Mucosa of gallbladder (tissue), 1 donor: ENCODE measurements at regions not wholly inside any gene's neighbourhood (a gene's known extent, or its start where the extent isn't known, plus 50 kb on each side); places are given as distances from the start of the nearest gene placed in this dataset.
A peak's percentile ranks its signal among the peaks of the same experiment; 100 is the strongest.
"Not testable (repeated sequence)": the region's sequence is repeated elsewhere in the genome, so short reads cannot be mapped to it uniquely, and the experiment has no call there.

Source experiments
- DNase-seq: peaks from one replicate; pipeline ENCODE4 v3.0.0-alpha.2; 2020; ENCODE audit warnings: low spot score
- donor health status: DM: no; HTN: no; CAD: no.

DNA sequence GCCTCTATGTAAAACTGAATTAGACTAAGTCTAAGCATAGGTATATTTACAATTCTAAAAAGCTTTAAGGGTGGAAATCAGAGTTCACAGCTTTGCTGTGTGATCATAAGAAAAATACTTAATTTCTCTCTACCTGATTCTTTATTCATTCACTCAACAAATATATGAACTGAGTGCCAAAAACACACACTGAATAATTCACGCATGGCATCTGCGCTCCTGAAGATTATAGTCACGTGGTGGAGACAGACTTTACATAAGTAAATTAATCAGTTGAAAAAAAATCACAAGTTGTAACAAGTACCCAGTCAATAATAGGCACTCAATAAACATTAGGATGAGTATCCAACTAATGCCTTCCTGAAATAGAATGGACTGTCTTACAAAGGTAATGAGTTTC is 351.6 kb downstream of the METTL4 start:
- DNase-seq = no peak

DNA sequence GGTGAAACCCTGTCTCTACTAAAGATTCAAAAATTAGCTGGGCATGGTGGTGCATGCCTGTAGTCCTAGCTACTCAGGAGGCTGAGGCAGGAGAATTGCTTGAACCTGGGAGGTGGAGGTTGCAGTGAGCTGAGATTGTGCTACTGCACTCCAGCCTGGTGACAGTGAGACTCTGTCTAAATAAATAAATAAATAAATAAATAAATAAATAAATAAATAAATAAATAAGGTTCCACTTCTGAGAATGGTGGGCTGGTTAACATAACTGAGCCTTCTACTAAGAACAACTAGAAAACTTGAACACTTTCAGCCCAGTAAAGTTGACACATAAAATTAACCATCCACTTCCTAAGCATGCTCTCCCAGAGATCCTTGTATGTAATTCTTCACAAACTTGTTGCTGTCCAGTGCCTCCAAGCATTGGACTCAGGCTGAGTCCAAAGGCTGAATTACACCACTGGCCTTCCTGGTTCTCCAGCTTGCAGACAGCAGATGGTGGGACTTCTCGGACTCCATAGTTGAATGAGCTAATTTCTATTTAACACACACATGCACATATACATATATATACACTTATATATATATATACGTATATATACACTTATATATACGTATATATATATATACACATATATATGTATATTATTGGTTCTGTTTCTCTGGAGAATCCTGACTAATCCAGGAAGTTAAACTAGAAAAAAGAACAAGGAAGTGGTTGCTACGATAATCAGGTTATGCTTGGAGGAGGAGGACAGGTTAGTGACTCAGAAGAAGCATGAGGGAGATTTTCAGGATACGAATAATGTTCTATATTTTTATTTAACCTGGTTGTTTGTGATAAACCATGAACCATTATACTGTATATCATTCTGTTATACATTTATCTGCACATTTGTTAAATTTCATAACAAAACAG is 348.8 kb downstream of the METTL4 start:
- DNase-seq = peak; percentile 29

DNA sequence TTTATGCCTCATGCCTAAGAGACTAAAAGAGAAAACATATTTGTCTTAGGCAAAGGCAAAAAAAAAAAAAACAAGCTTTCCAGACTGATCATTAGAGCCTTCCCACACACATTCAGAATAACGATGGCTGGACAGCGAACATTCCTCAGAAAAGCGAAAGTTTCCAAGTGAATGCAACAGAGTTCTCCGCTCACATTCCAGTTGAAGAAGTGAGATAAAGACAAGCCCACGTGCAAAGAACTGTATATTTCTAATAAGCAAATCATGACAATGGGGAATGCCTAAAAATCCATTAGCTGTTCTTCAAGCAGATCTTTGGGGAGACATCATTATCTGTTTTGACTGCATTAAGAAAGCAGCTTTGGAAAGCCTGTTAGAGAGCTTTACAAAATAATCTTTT is 347.9 kb downstream of the METTL4 start:
- no peak for DNase-seq

GRCh38 chr18:2223849-2224248 is 347.5 kb downstream of the METTL4 start:
- peak; percentile 29 for DNase-seq

- DNase-seq = no peak
Observed at GRCh38 chr18:2236232-2236631, 335.1 kb downstream of the METTL4 start.

DNA sequence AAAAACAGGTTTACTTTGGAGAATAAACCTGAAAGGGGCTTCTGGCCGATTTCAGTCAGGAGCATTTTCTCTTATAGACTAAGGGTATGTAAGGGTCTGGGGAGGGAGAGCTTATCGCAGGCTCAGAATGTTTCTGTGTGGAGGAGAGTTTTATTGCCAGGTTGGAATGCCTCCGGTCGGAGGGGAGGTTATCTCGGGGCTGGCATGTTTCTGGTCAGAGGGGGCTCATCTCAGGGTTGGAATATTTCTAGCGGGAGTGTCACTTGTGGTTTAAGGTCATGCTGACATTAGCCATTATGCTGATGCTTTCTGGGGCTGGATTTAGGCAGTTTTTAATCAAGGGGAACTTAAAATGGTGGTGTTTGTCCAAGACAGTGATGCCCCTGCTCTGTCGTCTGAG is 333.6 kb downstream of the METTL4 start:
- DNase-seq = no peak

DNA sequence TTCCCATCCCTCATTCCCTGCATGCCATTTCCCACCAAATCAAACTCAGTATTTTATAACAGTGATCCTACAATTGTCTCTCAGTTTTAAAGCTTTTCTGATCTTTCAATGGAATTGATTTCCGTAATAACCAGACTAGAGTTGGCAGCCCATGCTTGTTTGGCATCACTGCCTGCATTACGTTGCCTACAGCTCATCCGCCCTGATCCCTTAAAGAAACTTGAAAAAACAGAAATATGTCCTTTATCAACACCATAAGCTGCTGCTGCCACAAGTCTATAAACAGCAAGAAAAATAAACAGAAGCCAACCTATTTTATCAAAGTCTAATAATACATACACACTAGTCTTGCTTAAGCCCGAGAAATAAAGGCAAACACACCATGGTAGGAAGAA is 331.0 kb downstream of the METTL4 start:
- no peak for DNase-seq

DNA sequence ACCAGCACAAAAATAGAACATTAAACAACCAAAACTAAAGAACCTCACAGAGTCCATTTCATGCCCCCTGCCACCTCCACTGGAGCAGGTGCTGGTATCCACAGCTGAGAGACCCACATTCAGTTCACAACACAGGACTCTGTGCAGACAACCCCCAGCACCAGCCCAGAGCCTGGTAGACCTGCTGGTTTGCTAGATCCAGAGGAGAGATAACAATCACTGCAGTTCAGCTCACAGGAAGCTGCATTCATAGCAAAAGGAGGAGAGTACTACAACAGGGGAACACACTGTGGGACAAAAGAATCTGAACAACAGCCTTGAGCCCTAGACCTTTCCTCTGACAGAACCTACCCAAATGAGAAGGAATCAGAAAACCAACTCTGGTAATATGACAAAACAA is 326.7 kb downstream of the METTL4 start:
- no peak for DNase-seq

DNA sequence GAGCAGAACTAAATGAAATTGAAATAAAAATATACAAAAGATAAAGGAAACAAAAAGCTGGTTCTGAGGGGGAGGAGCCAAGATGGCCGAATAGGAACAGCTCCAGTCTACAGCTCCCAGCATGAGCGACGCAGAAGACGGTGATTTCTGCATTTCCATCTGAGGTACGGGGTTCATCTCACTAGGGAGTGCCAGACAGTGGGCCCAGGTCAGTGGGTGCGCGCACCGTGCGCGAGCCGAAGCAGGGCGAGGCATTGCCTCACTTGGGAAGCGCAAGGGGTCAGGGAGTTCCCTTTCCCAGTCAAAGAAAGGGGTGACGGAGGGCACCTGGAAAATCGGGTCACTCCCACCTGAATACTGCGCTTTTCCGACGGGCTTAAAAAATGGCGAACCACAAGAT is 324.2 kb downstream of the METTL4 start:
- not testable (repeated sequence) for DNase-seq

- DNase-seq = no peak
Observed at GRCh38 chr18:2254977-2255376, 316.3 kb downstream of the METTL4 start.

DNA sequence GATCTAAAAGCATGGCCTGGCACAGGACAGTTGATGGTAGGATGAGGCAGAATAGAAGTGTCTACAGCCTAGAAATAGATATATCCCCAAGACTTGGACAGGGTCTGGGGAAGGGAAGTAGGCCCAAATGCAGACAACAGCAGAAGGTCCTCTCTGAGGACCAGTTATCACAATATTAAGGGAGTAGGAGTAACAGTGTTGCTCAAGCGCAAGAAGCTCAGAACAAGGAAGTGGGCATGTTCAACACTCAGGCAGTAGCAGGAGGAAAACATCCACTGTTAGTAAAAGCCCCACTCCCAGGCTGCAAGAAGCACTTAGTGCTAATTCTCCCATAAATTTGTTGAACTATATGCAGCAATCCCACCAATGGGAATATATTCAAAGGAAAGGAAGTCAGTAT is 314.7 kb downstream of the METTL4 start:
- no peak for DNase-seq

DNA sequence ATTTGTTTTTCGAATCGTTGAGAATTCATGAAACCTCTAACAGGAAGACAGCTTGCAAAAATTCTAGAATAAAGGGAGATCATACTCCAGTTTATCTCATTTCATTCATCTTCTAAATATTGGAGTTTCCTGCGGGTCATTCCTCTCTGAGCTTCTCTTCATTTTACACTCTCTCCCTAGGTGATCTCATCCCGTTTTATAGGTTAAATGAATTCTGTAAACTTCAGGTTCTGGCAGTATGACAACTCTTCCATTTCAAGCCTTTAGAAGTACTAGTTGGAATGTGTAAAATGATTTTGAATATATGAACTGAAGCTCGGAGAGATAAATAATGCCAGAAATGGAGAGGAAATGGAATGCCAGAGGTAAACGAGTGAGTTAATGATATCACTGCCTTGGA is 312.4 kb downstream of the METTL4 start:
- no peak for DNase-seq

- DNase-seq = no peak
Observed at GRCh38 chr18:2263303-2263890, 307.9 kb downstream of the METTL4 start.

DNA sequence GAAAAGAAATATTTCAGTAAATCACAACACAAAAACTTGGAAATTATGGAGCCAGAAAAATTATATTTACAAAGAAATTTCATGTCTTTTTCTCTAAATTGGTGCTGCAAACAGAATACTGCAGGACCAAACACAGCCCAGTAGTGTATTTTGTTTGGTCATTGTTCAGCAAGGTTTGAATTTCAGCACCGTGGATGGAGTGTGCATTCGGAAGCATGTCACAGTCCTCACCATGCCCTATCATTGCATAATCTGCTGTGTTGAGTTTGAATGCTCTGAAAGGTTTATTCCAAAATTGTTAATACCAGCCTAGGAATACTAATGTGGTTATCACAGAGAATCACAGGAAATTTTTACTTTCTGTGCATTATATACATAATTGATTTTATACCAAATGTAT is 296.7 kb downstream of the METTL4 start:
- DNase-seq = no peak

DNA sequence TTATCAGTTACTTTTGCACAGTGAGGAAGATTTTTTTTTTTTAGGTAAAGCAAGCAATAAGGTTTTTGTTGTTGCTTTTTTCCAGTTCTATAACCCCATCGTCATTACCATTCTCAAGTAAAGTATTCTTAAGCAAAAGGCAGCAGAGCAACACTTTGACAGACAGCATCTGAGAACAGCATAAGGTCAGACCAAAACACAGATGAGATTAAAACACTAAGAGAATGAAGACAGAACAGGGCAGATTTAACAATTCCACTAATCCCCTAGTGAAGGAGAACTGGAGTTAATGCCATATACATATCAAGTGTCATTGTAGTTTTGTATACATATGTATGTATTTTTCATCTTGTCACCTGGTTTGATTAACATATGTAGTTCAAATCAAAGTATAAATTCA is 290.2 kb downstream of the METTL4 start:
- DNase-seq = no peak

DNA sequence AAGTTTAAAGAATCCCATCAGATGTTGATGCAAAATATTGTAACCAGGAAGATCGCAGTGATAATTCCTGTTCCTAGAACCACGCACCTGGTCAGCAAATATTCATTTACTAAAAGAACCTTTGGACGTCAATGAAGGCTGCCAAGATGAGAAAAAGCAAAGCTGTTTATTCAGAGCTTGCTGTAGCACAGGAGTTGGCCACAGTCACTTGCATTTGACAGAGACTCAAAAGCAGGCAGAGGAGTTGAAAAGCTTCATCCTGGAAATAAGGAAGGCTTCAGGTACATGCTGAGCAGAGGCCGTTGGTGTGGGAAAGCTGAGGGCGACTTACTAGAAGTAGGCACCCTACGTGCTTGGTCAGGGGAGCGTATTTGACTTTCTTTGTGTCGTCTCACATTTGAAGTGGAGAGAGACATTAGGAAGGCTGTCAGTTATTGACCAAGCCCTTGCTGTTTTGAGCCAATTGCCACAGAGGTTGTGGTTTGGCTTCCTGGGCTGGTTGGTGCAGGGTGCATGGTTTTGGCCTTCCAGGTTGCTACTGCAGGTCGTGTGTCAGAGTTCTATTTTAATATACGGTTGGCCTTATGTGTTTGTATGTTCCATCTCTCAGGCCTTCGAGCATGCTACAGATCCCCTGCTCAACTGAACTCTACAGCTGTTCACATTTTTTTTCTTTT is 289.6 kb downstream of the METTL4 start:
- DNase-seq = no peak

DNA sequence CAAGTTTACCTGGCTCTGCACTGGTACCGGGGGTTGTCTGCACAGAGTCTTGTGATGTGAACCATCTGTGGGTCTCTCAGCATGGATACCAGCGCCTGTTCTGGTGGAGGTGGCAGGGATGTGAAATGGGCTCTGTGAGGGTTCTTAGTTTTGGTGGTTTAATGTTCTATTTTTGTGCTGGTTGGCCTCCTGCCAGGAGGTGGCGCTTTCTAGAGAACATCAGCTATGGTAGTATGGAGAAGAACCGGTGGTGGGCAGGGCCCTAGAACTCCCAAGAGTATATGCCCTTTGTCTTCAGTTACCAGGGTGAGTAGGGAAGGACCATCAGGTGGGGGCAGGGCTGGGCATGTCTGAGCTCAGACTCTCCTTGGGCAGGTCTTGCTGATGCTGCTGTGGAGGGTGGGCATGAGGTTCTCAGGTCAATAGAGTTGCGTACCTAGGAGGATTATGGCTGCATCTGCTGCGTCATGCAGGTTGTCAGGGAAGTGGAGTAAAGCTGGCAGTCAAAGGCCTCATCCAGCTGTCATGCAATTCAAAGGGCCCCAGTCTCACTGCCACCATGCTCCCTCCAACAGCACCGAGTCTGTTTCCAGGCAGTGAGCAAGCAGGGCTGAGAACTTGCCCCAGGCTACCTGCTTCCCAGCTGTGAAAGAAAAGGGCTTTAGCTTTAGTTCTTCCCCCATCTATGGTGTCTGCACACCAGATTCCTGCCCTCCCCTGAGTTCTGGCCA is 278.0 kb downstream of the METTL4 start:
- DNase-seq = no peak

- no peak for DNase-seq
Observed at GRCh38 chr18:2301316-2301715, 270.0 kb downstream of the METTL4 start.

DNA sequence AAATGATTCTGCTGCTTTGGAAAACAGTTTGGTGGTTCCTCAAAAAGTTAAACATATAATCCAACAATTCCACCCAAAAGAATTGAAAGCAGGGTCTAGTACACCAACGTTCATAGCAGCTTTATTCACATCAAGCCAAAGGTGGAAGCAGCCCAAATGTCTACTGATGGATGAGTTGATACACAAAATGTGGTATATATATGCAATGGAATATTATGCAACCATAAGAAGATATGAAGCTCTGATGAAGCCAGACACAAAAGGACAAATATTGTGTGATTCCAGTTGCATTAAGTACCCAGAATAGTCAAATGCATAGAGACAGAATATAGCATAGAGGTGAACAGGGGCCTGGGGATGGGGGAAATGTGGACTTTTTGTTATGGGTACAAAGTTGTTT is 269.3 kb downstream of the METTL4 start:
- DNase-seq = no peak

GRCh38 chr18:2302628-2303516 is 268.4 kb downstream of the METTL4 start:
- DNase-seq = no peak
